IMR-90 (cell line): ENCODE measurements at regions not wholly inside any gene's neighbourhood (a gene's known extent, or its start where the extent isn't known, plus 50 kb on each side); places are given as distances from the start of the nearest gene placed in this dataset.

ENCODE experiments used
- ATAC-seq: fragments of 200-7000 bp; cut with Tn5 transposase; 2 replicates; pipeline ENCODE4 v1.9.1; 2020; ENCODE audit warnings: low read depth, mild to moderate bottlenecking, moderate library complexity
- BruUV-seq: library from RNA; stranded (reverse); fragments of 400-500 nt; replicated peaks from 2 replicates; lab custom pipeline; 2021; lab: Mats Ljungman, UMichigan
- CTCF ChIA-PET: fragments of 300-600 bp; formaldehyde crosslinking; extraction: SDS; loops from one replicate; lab custom pipeline; 2021; ENCODE audit warnings: antibody characterized with exemption; lab: Yijun Ruan, JAX
- POLR2A ChIA-PET: fragments of 300-600 bp; sonication (Branson Sonifier 250); formaldehyde crosslinking; loops from one replicate; lab custom pipeline; 2022; ENCODE audit warnings: antibody characterized with exemption; ENCODE audit not compliant: unreplicated experiment; lab: Charles Lee
- DNase-seq: peaks from one replicate; pipeline ENCODE4 v3.0.0; 2013
- H2AFZ ChIP-seq: replicated peaks from 2 replicates; pipeline ENCODE3; 2013; ENCODE audit warnings: low read length, mild to moderate bottlenecking; ENCODE audit not compliant: poor library complexity
- H2AK5ac ChIP-seq: 2 replicates; pipeline ENCODE4 v1.6.1; 2013; ENCODE audit warnings: low read depth, low read length, inconsistent platforms
- H2AK9ac ChIP-seq: replicated peaks from 2 replicates; pipeline ENCODE3; 2013; ENCODE audit warnings: mild to moderate bottlenecking, low read depth, low read length, moderate library complexity; ENCODE audit not compliant: poor library complexity
- H2BK120ac ChIP-seq: 2 replicates; pipeline ENCODE4 v1.6.1; 2013; ENCODE audit warnings: low read depth, low read length, inconsistent platforms
- H2BK15ac ChIP-seq: 3 replicates; pipeline ENCODE4 v1.6.1; 2013; ENCODE audit warnings: low read depth, low read length, inconsistent platforms
- H2BK20ac ChIP-seq: 2 replicates; pipeline ENCODE4 v1.6.1; 2013; ENCODE audit warnings: low read depth, mild to moderate bottlenecking, inconsistent platforms, low read length, moderate library complexity
- H2BK5ac ChIP-seq: 2 replicates; pipeline ENCODE4 v1.6.1; 2013; ENCODE audit warnings: mild to moderate bottlenecking, low read depth, low read length, inconsistent platforms; ENCODE audit not compliant: poor library complexity, severe bottlenecking
- H3K14ac ChIP-seq: replicated peaks from 2 replicates; pipeline ENCODE4 v1.6.1; 2013; ENCODE audit warnings: low read depth, low read length, inconsistent platforms
- H3K18ac ChIP-seq: 2 replicates; pipeline ENCODE4 v1.6.1; 2013; ENCODE audit warnings: low read depth, low read length, control low read depth
- H3K23ac ChIP-seq: 2 replicates; pipeline ENCODE4 v1.6.1; 2013; ENCODE audit warnings: low read depth, low read length, inconsistent platforms
- H3K27ac ChIP-seq: 2 replicates; pipeline ENCODE4 v1.5.1; 2013; ENCODE audit warnings: mild to moderate bottlenecking, control low read depth, low read length; ENCODE audit not compliant: insufficient read depth
- H3K27me3 ChIP-seq: 2 replicates; pipeline ENCODE4 v1.6.1; 2013; ENCODE audit warnings: low read length; ENCODE audit not compliant: control insufficient read depth, insufficient read depth
- H3K36me3 ChIP-seq: 2 replicates; pipeline ENCODE4 v1.6.1; 2013; ENCODE audit warnings: low read length, mixed read lengths; ENCODE audit not compliant: control insufficient read depth, insufficient read depth
- H3K4ac ChIP-seq: 2 replicates; pipeline ENCODE4 v1.6.1; 2013; ENCODE audit warnings: low read depth, low read length, inconsistent platforms
- H3K4me1 ChIP-seq: 2 replicates; pipeline ENCODE4 v1.6.1; 2013; ENCODE audit warnings: low read length, mixed read lengths; ENCODE audit not compliant: control insufficient read depth, insufficient read depth
- H3K4me2 ChIP-seq: 2 replicates; pipeline ENCODE4 v1.6.1; 2013; ENCODE audit warnings: low read depth, mild to moderate bottlenecking, control low read depth, low read length, moderate library complexity
- H3K4me3 ChIP-seq: 2 replicates; pipeline ENCODE4 v1.5.1; 2013; ENCODE audit warnings: low read depth, mild to moderate bottlenecking, control low read depth, low read length, moderate library complexity; ENCODE audit not compliant: insufficient read depth
- H3K56ac ChIP-seq: 2 replicates; pipeline ENCODE4 v1.6.1; 2013; ENCODE audit warnings: low read length, inconsistent platforms; ENCODE audit not compliant: insufficient read depth; ENCODE audit errors: extremely low read depth
- H3K79me1 ChIP-seq, 2 experiments: 2 replicates each; pipeline ENCODE4 v1.6.1; 2013; ENCODE audit warnings: low read length in 2 of 2, inconsistent platforms in 1 of 2, low read depth in 1 of 2
- H3K9ac ChIP-seq: 2 replicates; pipeline ENCODE4 v1.6.1; 2013; ENCODE audit warnings: low read depth, low read length, control low read depth
- H3K9me1 ChIP-seq: 2 replicates; pipeline ENCODE4 v1.6.1; 2013; ENCODE audit warnings: low read length, inconsistent platforms; ENCODE audit not compliant: insufficient read depth
- H3K9me3 ChIP-seq: 2 replicates; pipeline ENCODE4 v1.6.1; 2013; ENCODE audit warnings: low read length; ENCODE audit not compliant: control insufficient read depth, insufficient read depth
- H4K20me1 ChIP-seq: 2 replicates; pipeline ENCODE4 v1.6.1; 2013; ENCODE audit warnings: low read length, inconsistent platforms; ENCODE audit not compliant: insufficient read depth
- H4K5ac ChIP-seq: 2 replicates; pipeline ENCODE4 v1.6.1; 2013; ENCODE audit warnings: mild to moderate bottlenecking, low read depth, low read length, control low read depth
- H4K8ac ChIP-seq, 2 experiments: 2 replicates each; pipeline ENCODE4 v1.6.1; 2013; ENCODE audit warnings: low read depth in 2 of 2, low read length in 2 of 2, control low read depth in 1 of 2, inconsistent platforms in 1 of 2
- H4K91ac ChIP-seq: 2 replicates; pipeline ENCODE4 v1.6.1; 2013; ENCODE audit warnings: low read depth, low read length, inconsistent platforms; ENCODE audit not compliant: insufficient read depth
- BHLHE40 ChIP-seq: fragments of 150-350 bp; IDR thresholded peaks from 2 replicates; pipeline ENCODE4 v1.6.1; 2016; ENCODE audit warnings: mild to moderate bottlenecking, low read depth, low read length
- CEBPB ChIP-seq: IDR thresholded peaks from 2 replicates; pipeline ENCODE4 v1.6.1; 2012; ENCODE audit warnings: low read depth, low read length, improper control_type of control experiment
- CHD1 ChIP-seq: IDR thresholded peaks from 2 replicates; pipeline ENCODE4 v1.6.1; 2012; ENCODE audit warnings: low read depth, low read length, improper control_type of control experiment
- FOS ChIP-seq: fragments of 150-350 bp; IDR thresholded peaks from 2 replicates; pipeline ENCODE4 v1.6.1; 2016; ENCODE audit warnings: low read depth, low read length
- MAFK ChIP-seq: IDR thresholded peaks from 2 replicates; pipeline ENCODE4 v1.6.1; 2012; ENCODE audit warnings: low read depth, low read length, improper control_type of control experiment
- MAZ ChIP-seq: IDR thresholded peaks from 2 replicates; pipeline ENCODE4 v1.6.1; 2012; ENCODE audit warnings: low read depth, mild to moderate bottlenecking, low read length, improper control_type of control experiment, moderate library complexity, borderline replicate concordance
- MXI1 ChIP-seq: IDR thresholded peaks from 2 replicates; pipeline ENCODE4 v1.6.1; 2012; ENCODE audit warnings: low read depth, mild to moderate bottlenecking, low read length, moderate library complexity, borderline replicate concordance
- NFE2L2 ChIP-seq: fragments of 150-350 bp; IDR thresholded peaks from 2 replicates; pipeline ENCODE4 v1.6.1; 2016; ENCODE audit warnings: low read depth, mild to moderate bottlenecking, low read length
- POLR2A ChIP-seq: IDR thresholded peaks from 2 replicates; pipeline ENCODE4 v1.6.1; 2012; ENCODE audit warnings: mild to moderate bottlenecking, low read depth, low read length
- RAD21 ChIP-seq: IDR thresholded peaks from 2 replicates; pipeline ENCODE4 v1.6.1; 2012; ENCODE audit warnings: low read length, improper control_type of control experiment
- RCOR1 ChIP-seq: IDR thresholded peaks from 2 replicates; pipeline ENCODE4 v1.6.1; 2012; ENCODE audit warnings: mild to moderate bottlenecking, low read length, improper control_type of control experiment; ENCODE audit not compliant: insufficient replicate concordance
- RFX5 ChIP-seq: IDR thresholded peaks from 2 replicates; pipeline ENCODE4 v1.8.0; 2012; ENCODE audit warnings: low read depth, mild to moderate bottlenecking, low read length, moderate library complexity
- SMC3 ChIP-seq: fragments of 150-350 bp; IDR thresholded peaks from 2 replicates; pipeline ENCODE4 v1.6.1; 2016; ENCODE audit warnings: low read depth, mild to moderate bottlenecking, antibody characterized with exemption, low read length, moderate library complexity
- WGBS, 2 experiments: methylation state at CpG; one replicate each; pipeline versions ENCODE4 v1.1.5 to v1.1.7; 2013; ENCODE audit warnings: missing lambda C conversion rate in 2 of 2; ENCODE audit not compliant: insufficient read length in 1 of 2; ENCODE audit errors: extremely low coverage in 2 of 2; 5-methylcytosine and 5-hydroxymethylcytosine counted together
- dilution Hi-C: fragments of 300-500 bp; cut with HindIII; formaldehyde crosslinking; loops from one replicate; pipeline ENCODE4 v1.14.3; 2018; ENCODE audit warnings: low sequenced_read_pairs; ENCODE audit not compliant: unreplicated experiment
- in situ Hi-C: fragments of 300-500 bp; cut with MboI; formaldehyde crosslinking; loops from 3 replicates; pipeline ENCODE4 v1.14.3; 2019; ENCODE audit warnings: low sequenced_read_pairs, inconsistent platforms, mixed read lengths
- intact Hi-C: fragments of 100-400 bp; cut with micrococcal nuclease; formaldehyde crosslinking; loops from 2 replicates; pipeline ENCODE4 v1.10.0; 2022
- TF ChIP-seq, protein P1 (sequence below): conservative IDR thresholded peaks from 2 replicates; pipeline ENCODE4 v1.5.1; 2012; ENCODE audit warnings: mild to moderate bottlenecking, low read depth, low read length, improper control_type of control experiment
- TF ChIP-seq, protein P2 (sequence below): fragments of 150-350 bp; IDR thresholded peaks from 2 replicates; pipeline ENCODE4 v1.6.1; 2016; ENCODE audit warnings: low read depth, mild to moderate bottlenecking, low read length, moderate library complexity, borderline replicate concordance
- TF ChIP-seq, protein P3 (sequence below): fragments of 150-350 bp; IDR thresholded peaks from 2 replicates; pipeline ENCODE4 v1.6.1; 2017; ENCODE audit warnings: mild to moderate bottlenecking, antibody characterized with exemption, low read length, low read depth

DNA sequence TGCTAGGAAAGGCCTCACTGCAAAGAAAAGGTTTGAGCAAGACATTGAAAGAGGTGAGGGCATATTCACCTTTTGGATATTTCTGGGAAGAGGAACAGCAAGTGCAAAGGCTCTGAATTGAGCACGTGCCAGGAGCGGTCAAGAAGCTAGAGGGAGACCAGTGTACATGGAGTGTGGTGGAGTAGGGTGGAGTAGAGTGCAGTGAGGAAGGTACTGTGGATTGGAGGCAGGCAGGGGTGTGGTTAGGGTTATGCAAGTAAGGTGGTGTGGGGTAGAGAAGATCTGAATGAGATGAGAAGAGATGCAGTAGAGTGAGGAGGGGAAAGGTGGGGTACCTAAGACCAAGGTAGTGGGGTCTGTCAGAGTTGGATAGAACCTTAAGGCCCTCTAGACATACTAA lies 119.6 kb downstream of the OMA1 start:
- no peak overlapping the region for H3K4me2 ChIP-seq
- CTCF ChIA-PET: no interaction called here

More for the DNA sequence above, 119.6 kb downstream of the OMA1 start:
- no peak overlapping the region for H2AK5ac ChIP-seq
- 40% methylated on average over 2 of the region's 2 CpGs; no CpG with 5 or more reads in 1 of the 2 experiments for WGBS, 2 experiments
- no peaks in the 10 kb centered on the region for H4K20me1 ChIP-seq
- H3K18ac ChIP-seq: no peak overlapping the region
- POLR2A ChIA-PET: no interaction called here
- H3K27me3 ChIP-seq: peaks cover 6% of the 10 kb centered on the region
- H2AK9ac ChIP-seq: no peak overlapping the region
- no peaks in the 10 kb centered on the region for H3K36me3 ChIP-seq
- no peak overlapping the region for H4K8ac ChIP-seq
- intact Hi-C loops (no loop called here), dilution Hi-C loops (no loop called here), in situ Hi-C loops (no loop called here)
- H3K9me3 ChIP-seq: no peaks in the 10 kb centered on the region
- H3K9me1 ChIP-seq: no peaks in the 10 kb centered on the region
- no peak overlapping the region for H2BK120ac ChIP-seq
- H4K5ac ChIP-seq: no peak overlapping the region
- H3K56ac ChIP-seq: no peak overlapping the region
- TF ChIP-seq, protein P1, sequence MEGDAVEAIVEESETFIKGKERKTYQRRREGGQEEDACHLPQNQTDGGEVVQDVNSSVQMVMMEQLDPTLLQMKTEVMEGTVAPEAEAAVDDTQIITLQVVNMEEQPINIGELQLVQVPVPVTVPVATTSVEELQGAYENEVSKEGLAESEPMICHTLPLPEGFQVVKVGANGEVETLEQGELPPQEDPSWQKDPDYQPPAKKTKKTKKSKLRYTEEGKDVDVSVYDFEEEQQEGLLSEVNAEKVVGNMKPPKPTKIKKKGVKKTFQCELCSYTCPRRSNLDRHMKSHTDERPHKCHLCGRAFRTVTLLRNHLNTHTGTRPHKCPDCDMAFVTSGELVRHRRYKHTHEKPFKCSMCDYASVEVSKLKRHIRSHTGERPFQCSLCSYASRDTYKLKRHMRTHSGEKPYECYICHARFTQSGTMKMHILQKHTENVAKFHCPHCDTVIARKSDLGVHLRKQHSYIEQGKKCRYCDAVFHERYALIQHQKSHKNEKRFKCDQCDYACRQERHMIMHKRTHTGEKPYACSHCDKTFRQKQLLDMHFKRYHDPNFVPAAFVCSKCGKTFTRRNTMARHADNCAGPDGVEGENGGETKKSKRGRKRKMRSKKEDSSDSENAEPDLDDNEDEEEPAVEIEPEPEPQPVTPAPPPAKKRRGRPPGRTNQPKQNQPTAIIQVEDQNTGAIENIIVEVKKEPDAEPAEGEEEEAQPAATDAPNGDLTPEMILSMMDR: no peak
- TF ChIP-seq FOS (no peak), BHLHE40 (no peak), SMC3 (no peak), RAD21 (no peak), RCOR1 (no peak), CHD1 (no peak), NFE2L2 (no peak), MAZ (no peak), MXI1 (no peak), MAFK (no peak), POLR2A (no peak), CEBPB (no peak), RFX5 (no peak)
- TF ChIP-seq, protein P2, sequence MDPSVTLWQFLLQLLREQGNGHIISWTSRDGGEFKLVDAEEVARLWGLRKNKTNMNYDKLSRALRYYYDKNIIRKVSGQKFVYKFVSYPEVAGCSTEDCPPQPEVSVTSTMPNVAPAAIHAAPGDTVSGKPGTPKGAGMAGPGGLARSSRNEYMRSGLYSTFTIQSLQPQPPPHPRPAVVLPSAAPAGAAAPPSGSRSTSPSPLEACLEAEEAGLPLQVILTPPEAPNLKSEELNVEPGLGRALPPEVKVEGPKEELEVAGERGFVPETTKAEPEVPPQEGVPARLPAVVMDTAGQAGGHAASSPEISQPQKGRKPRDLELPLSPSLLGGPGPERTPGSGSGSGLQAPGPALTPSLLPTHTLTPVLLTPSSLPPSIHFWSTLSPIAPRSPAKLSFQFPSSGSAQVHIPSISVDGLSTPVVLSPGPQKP: no peak
- TF ChIP-seq, protein P3, sequence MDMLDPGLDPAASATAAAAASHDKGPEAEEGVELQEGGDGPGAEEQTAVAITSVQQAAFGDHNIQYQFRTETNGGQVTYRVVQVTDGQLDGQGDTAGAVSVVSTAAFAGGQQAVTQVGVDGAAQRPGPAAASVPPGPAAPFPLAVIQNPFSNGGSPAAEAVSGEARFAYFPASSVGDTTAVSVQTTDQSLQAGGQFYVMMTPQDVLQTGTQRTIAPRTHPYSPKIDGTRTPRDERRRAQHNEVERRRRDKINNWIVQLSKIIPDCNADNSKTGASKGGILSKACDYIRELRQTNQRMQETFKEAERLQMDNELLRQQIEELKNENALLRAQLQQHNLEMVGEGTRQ: no peak
- no peak overlapping the region for H2BK15ac ChIP-seq
- no peak overlapping the region for H2AFZ ChIP-seq
- H2BK20ac ChIP-seq: no peak overlapping the region
- no peak overlapping the region for H3K14ac ChIP-seq
- ATAC-seq: no peak
- no peaks in the 10 kb centered on the region for H3K4me1 ChIP-seq
- H3K27ac ChIP-seq: no peak overlapping the region
- DNase-seq: no peak
- H3K4me3 ChIP-seq: no peak overlapping the region
- H4K91ac ChIP-seq: no peak overlapping the region
- H3K9ac ChIP-seq: no peak overlapping the region
- H3K79me1 ChIP-seq: no peaks in the 10 kb centered on the region
- BruUV-seq: no TSS peak
- H2BK5ac ChIP-seq: no peak overlapping the region
- no peak overlapping the region for H3K4ac ChIP-seq
- no peak overlapping the region for H3K23ac ChIP-seq
